ENCODE measurements at regions not wholly inside any gene's neighbourhood (a gene's known extent, or its start where the extent isn't known, plus 50 kb on each side); places are given as distances from the start of the nearest gene placed in this dataset.

- H3K36me3 ChIP-seq (replicated peaks in 1 of 2; ENCODE audit: control insufficient read depth in 1 of 2, insufficient read depth in 2 of 2, low read length in 2 of 2), result no peaks in the 10 kb centered on the region
- CTCF ChIA-PET (ENCODE audit: low intra/inter-chr PET ratio, low total read pairs), result no interaction called here
- intact Hi-C loops (cut with micrococcal nuclease; ENCODE audit: unreplicated experiment) (no loop called here), in situ Hi-C loops (cut with HindIII; ENCODE audit: extremely low pct_ligation_motif_present, low pct_unique_long_range_greater_than_20kb) (no loop called here)
- H3K4me1 ChIP-seq (ENCODE audit: insufficient read depth, low read length), result no peaks in the 10 kb centered on the region
- H3K9me3 ChIP-seq (ENCODE audit: low read length), result no peaks in the 10 kb centered on the region
- no peak for DNase-seq (ENCODE audit: low spot score)
- no peak overlapping the region for H3K9ac ChIP-seq (ENCODE audit: insufficient read depth, low read depth, low read length)
- no peak for ATAC-seq
- no peak overlapping the region for H3K4me2 ChIP-seq (ENCODE audit: low read depth, low read length)
- POLR2A ChIA-PET, result no interaction called here
- no peak overlapping the region for H3K27ac ChIP-seq (ENCODE audit: extremely low read length, insufficient read depth, low read length)
- 2% methylated on average over 1 of the region's 1 CpG for WGBS (ENCODE audit: low lambda C conversion rate)
- no peak overlapping the region for H3K4me3 ChIP-seq (replicated peaks in 1 of 3; ENCODE audit: insufficient read depth in 1 of 3, low read depth in 2 of 3, low read length in 3 of 3)
- no peaks in the 10 kb centered on the region for H3K27me3 ChIP-seq (ENCODE audit: control insufficient read depth in 1 of 2, insufficient read depth in 2 of 2, low read length in 2 of 2)
- no peak for FAIRE-seq
- no TSS peak for BruUV-seq (replicated peaks)
- H4K20me1 ChIP-seq (ENCODE audit: insufficient read depth, low read length), result no peaks in the 10 kb centered on the region
- no peaks in the 10 kb centered on the region for H3K79me2 ChIP-seq (ENCODE audit: insufficient read depth, low read length)
- TF ChIP-seq, protein P1, sequence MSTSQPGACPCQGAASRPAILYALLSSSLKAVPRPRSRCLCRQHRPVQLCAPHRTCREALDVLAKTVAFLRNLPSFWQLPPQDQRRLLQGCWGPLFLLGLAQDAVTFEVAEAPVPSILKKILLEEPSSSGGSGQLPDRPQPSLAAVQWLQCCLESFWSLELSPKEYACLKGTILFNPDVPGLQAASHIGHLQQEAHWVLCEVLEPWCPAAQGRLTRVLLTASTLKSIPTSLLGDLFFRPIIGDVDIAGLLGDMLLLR (CRISPR knock-in tag; IDR thresholded peaks at IDR 0.05), result no peak
- no peak for TF ChIP-seq BORCS8-MEF2B (CRISPR knock-in tag; IDR thresholded peaks at IDR 0.05)
- TF ChIP-seq E2F2 (CRISPR knock-in tag; IDR thresholded peaks at IDR 0.05; ENCODE audit: borderline replicate concordance), result no peak
- H2AFZ ChIP-seq (ENCODE audit: low read length), result no peak overlapping the region
These were observed 248.4 kb upstream of the HSF2 start for GRCh38 chr6:122151066-122151465.

DNA sequence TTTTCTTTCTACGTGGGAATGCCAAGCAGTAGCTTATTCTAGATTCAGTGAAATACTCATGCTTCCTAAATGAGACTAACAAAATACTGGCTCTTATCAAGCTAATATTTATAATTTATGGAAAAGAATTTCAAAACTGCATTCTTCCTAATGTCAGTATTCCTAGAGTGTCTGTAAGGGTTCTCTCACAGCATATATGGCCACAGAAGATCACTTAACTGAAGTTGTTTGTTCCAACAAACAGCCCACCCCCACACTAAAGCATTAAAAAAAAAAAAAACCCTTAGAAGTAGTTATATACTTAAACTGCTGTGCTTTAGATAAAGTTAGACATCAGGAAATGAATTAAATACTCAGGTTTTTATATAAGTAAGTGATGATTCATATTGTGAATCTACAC lies 247.7 kb upstream of the HSF2 start:
- no peaks in the 10 kb centered on the region for H3K79me2 ChIP-seq (ENCODE audit: insufficient read depth, low read length)
- H3K9me3 ChIP-seq (ENCODE audit: low read length), result no peaks in the 10 kb centered on the region
- ATAC-seq (no peak), FAIRE-seq (no peak), DNase-seq (ENCODE audit: low spot score) (no peak)
- intact Hi-C loops (cut with micrococcal nuclease; ENCODE audit: unreplicated experiment), result no loop called here
- no peak overlapping the region for H2AFZ ChIP-seq (ENCODE audit: low read length)
- H4K20me1 ChIP-seq (ENCODE audit: insufficient read depth, low read length), result no peaks in the 10 kb centered on the region
- no TSS peak for BruUV-seq (replicated peaks)
- no peak overlapping the region for H3K4me2 ChIP-seq (ENCODE audit: low read depth, low read length)
- ChIA-PET POLR2A (no interaction called here), CTCF (ENCODE audit: low intra/inter-chr PET ratio, low total read pairs) (no interaction called here)
- no peaks in the 10 kb centered on the region for H3K27me3 ChIP-seq (ENCODE audit: control insufficient read depth in 1 of 2, insufficient read depth in 2 of 2, low read length in 2 of 2)
- 4% methylated on average over 1 of the region's 1 CpG for WGBS (ENCODE audit: low lambda C conversion rate)
- no peak overlapping the region for H3K4me3 ChIP-seq (replicated peaks in 1 of 3; ENCODE audit: insufficient read depth in 1 of 3, low read depth in 2 of 3, low read length in 3 of 3)
- no peak overlapping the region for H3K9ac ChIP-seq (ENCODE audit: insufficient read depth, low read depth, low read length)
- H3K27ac ChIP-seq (ENCODE audit: extremely low read length, insufficient read depth, low read length), result no peak overlapping the region
- no peaks in the 10 kb centered on the region for H3K4me1 ChIP-seq (ENCODE audit: insufficient read depth, low read length)
- in situ Hi-C loops (cut with HindIII; ENCODE audit: extremely low pct_ligation_motif_present, low pct_unique_long_range_greater_than_20kb), result no loop called here
- TF ChIP-seq IKZF1 (IDR thresholded peaks at IDR 0.05) (no peak), KDM5A (IDR thresholded peaks at IDR 0.05; ENCODE audit: borderline replicate concordance, low read length) (no peak), ZNF670 (CRISPR knock-in tag; IDR thresholded peaks at IDR 0.05; ENCODE audit: borderline replicate concordance) (no peak), ZNF563 (CRISPR knock-in tag; IDR thresholded peaks at IDR 0.05) (no peak)
- no peaks in the 10 kb centered on the region for H3K36me3 ChIP-seq (replicated peaks in 1 of 2; ENCODE audit: control insufficient read depth in 1 of 2, insufficient read depth in 2 of 2, low read length in 2 of 2)
